ENCODE measurements at regions not wholly inside any gene's neighbourhood (a gene's known extent, or its start where the extent isn't known, plus 50 kb on each side); places are given as distances from the start of the nearest gene placed in this dataset.

GRCh38 chr15:75134748-75135147 is 66.9 kb upstream of the C15orf39 start:
- no peak for ATAC-seq (ENCODE audit: low FRiP score)
- TF ChIP-seq CTCF (IDR thresholded peaks at IDR 0.05), result no peak
- no peak for DNase-seq (ENCODE audit: low spot score)

- TF ChIP-seq CTCF (IDR thresholded peaks at IDR 0.05), result no peak
- ATAC-seq (ENCODE audit: low FRiP score) (no peak), DNase-seq (ENCODE audit: low spot score) (no peak)
Measured at GRCh38 chr15:75136118-75136517, 65.6 kb upstream of the C15orf39 start.

- no peak for TF ChIP-seq CTCF (IDR thresholded peaks at IDR 0.05)
- DNase-seq (ENCODE audit: low spot score), result no peak
- no peak for ATAC-seq (ENCODE audit: low FRiP score)
Measured at GRCh38 chr15:75136758-75137157, 64.9 kb upstream of the C15orf39 start.

GRCh38 chr15:75138016-75138999 is 63.4 kb upstream of the C15orf39 start:
- ATAC-seq (ENCODE audit: low FRiP score), result no peak
- TF ChIP-seq CTCF (IDR thresholded peaks at IDR 0.05), result no peak
- no peak for DNase-seq (ENCODE audit: low spot score)

- TF ChIP-seq CTCF (IDR thresholded peaks at IDR 0.05), result no peak
- no peak for ATAC-seq (ENCODE audit: low FRiP score)
Measured at GRCh38 chr15:75140080-75140879, 61.4 kb upstream of the C15orf39 start.

GRCh38 chr15:75142499-75142898 is 59.2 kb upstream of the C15orf39 start:
- DNase-seq (ENCODE audit: low spot score) (no peak), ATAC-seq (ENCODE audit: low FRiP score) (no peak)
- no peak for TF ChIP-seq CTCF (IDR thresholded peaks at IDR 0.05)

More at GRCh38 chr15:75140080-75140879, 61.4 kb upstream of the C15orf39 start:
- no peak for DNase-seq (ENCODE audit: low spot score)
